Omental fat pad (tissue), 3 donors: ENCODE measurements at regions not wholly inside any gene's neighbourhood (a gene's known extent, or its start where the extent isn't known, plus 50 kb on each side); places are given as distances from the start of the nearest gene placed in this dataset.
A peak's percentile ranks its signal among the peaks of the same experiment; 100 is the strongest.
"Not testable (repeated sequence)": the region's sequence is repeated elsewhere in the genome, so short reads cannot be mapped to it uniquely, and the experiment has no call there.

Experiments used
- ATAC-seq: fragments of 150-250 bp; one replicate; pipeline ENCODE4 v1.9.1; 2016; ENCODE audit warnings: mild to moderate bottlenecking, moderate library complexity; ENCODE audit not compliant: low FRiP score
- DNase-seq: peaks from one replicate; pipeline ENCODE4 v3.0.0-alpha.2; 2019; ENCODE audit warnings: low spot score
- CTCF ChIP-seq, 3 donors: fragments of 450-650 bp; IDR thresholded peaks; one replicate each; pipeline ENCODE4 v1.5.1; 2016 to 2017; ENCODE audit warnings: antibody characterized with exemption in 3 of 3, mild to moderate bottlenecking in 3 of 3, moderate library complexity in 2 of 3

GRCh38 chr3:67064105-67064504 lies 66.0 kb downstream of the KBTBD8 start:
- no peak for TF ChIP-seq CTCF (IDR thresholded peaks at IDR 0.05)
- ATAC-seq: no peak

GRCh38 chr3:67067251-67067650 lies 69.1 kb downstream of the KBTBD8 start:
- DNase-seq: no peak
- no peak for TF ChIP-seq CTCF (IDR thresholded peaks at IDR 0.05)
- ATAC-seq: no peak

More at GRCh38 chr3:67064105-67064504, 66.0 kb downstream of the KBTBD8 start:
- DNase-seq: no peak

GRCh38 chr3:67072640-67073039 lies 74.5 kb downstream of the KBTBD8 start:
- DNase-seq, ATAC-seq: not testable (repeated sequence)

GRCh38 chr3:67073812-67074211 lies 75.7 kb downstream of the KBTBD8 start:
- TF ChIP-seq CTCF (IDR thresholded peaks at IDR 0.05): no peak
- DNase-seq (no peak), ATAC-seq (no peak)

GRCh38 chr3:67075295-67075694 lies 77.2 kb downstream of the KBTBD8 start:
- no peak for ATAC-seq

GRCh38 chr3:67076607-67077006 lies 78.5 kb downstream of the KBTBD8 start:
- DNase-seq (no peak), ATAC-seq (no peak)
- TF ChIP-seq CTCF (IDR thresholded peaks at IDR 0.05): no peak

More at GRCh38 chr3:67075295-67075694, 77.2 kb downstream of the KBTBD8 start:
- TF ChIP-seq CTCF (IDR thresholded peaks at IDR 0.05): no peak
- no peak for DNase-seq

- TF ChIP-seq CTCF (IDR thresholded peaks at IDR 0.05): no peak
- DNase-seq (no peak), ATAC-seq (peak; percentile 81)
These were observed 79.5 kb downstream of the KBTBD8 start for GRCh38 chr3:67077656-67078055.

- no peak for TF ChIP-seq CTCF (IDR thresholded peaks at IDR 0.05)
- ATAC-seq (no peak), DNase-seq (no peak)
These were observed 84.5 kb downstream of the KBTBD8 start for GRCh38 chr3:67082533-67083024.
